AG04450 (cell line): ENCODE measurements at regions not wholly inside any gene's neighbourhood (a gene's known extent, or its start where the extent isn't known, plus 50 kb on each side); places are given as distances from the start of the nearest gene placed in this dataset.

Experiments used
- CTCF ChIA-PET: fragments of 300-600, 350-600 bp; formaldehyde crosslinking; extraction: SDS; loops from one replicate; lab custom pipeline; 2022; ENCODE audit warnings: antibody characterized with exemption, inconsistent platforms; lab: Charles Lee
- POLR2A ChIA-PET: fragments of 350-600 bp; formaldehyde crosslinking; extraction: SDS; loops from one replicate; lab custom pipeline; 2021; ENCODE audit warnings: antibody characterized with exemption, inconsistent platforms; lab: Yijun Ruan, JAX
- DNase-seq: peaks from one replicate; pipeline ENCODE4 v3.0.0-alpha.2; 2011; ENCODE audit warnings: low read depth, low spot score
- H3K27ac ChIP-seq: one replicate; pipeline ENCODE4 v1.5.1; 2012; ENCODE audit warnings: low read depth, low read length, control low read depth
- H3K27me3 ChIP-seq: one replicate; pipeline ENCODE4 v1.6.0; 2012; ENCODE audit warnings: low read length; ENCODE audit not compliant: control insufficient read depth, insufficient read depth
- H3K4me3 ChIP-seq: 2 replicates; pipeline ENCODE4 v1.5.1; 2011; ENCODE audit warnings: mild to moderate bottlenecking, low read depth, low read length, control low read depth
- H3K9me3 ChIP-seq: 2 replicates; pipeline ENCODE4 v1.5.1; 2012; ENCODE audit warnings: low read length; ENCODE audit not compliant: control insufficient read depth, insufficient read depth
- CTCF ChIP-seq: IDR thresholded peaks from 2 replicates; pipeline ENCODE4 v1.5.1; 2011; ENCODE audit warnings: low read depth, low read length, control low read depth, inconsistent platforms

GRCh38 chr7:18228686-18229085 lies 201.0 kb upstream of the PRPS1L1 start:
- POLR2A ChIA-PET: no interaction called here
- Histone ChIP-seq H3K4me3 (no peak overlapping the region), H3K27me3 (no peaks in the 10 kb centered on the region), H3K27ac (no peak overlapping the region), H3K9me3 (no peaks in the 10 kb centered on the region)
- DNase-seq: no peak
- CTCF ChIA-PET: no interaction called here
- no peak for TF ChIP-seq CTCF

GRCh38 chr7:18230271-18230670 lies 202.6 kb upstream of the PRPS1L1 start:
- no peak for DNase-seq
- TF ChIP-seq CTCF: no peak
- H3K27me3 ChIP-seq: no peaks in the 10 kb centered on the region
- no peaks in the 10 kb centered on the region for H3K9me3 ChIP-seq
- H3K4me3 ChIP-seq: no peak overlapping the region
- CTCF ChIA-PET: no interaction called here
- no peak overlapping the region for H3K27ac ChIP-seq
- POLR2A ChIA-PET: no interaction called here

- TF ChIP-seq CTCF: no peak
- POLR2A ChIA-PET: no interaction called here
- CTCF ChIA-PET: no interaction called here
- Histone ChIP-seq H3K27ac (no peak overlapping the region), H3K4me3 (no peak overlapping the region), H3K9me3 (no peaks in the 10 kb centered on the region), H3K27me3 (no peaks in the 10 kb centered on the region)
- DNase-seq: no peak
Observed at GRCh38 chr7:18231854-18232253, 204.2 kb upstream of the PRPS1L1 start.

GRCh38 chr7:18234519-18234918 lies 206.9 kb upstream of the PRPS1L1 start:
- DNase-seq: no peak
- Histone ChIP-seq H3K27me3 (no peaks in the 10 kb centered on the region), H3K27ac (no peak overlapping the region), H3K4me3 (no peak overlapping the region), H3K9me3 (no peaks in the 10 kb centered on the region)
- CTCF ChIA-PET: no interaction called here
- TF ChIP-seq CTCF: no peak
- POLR2A ChIA-PET: no interaction called here

- Histone ChIP-seq H3K9me3 (no peaks in the 10 kb centered on the region), H3K27ac (no peak overlapping the region), H3K4me3 (no peak overlapping the region), H3K27me3 (no peaks in the 10 kb centered on the region)
- no peak for TF ChIP-seq CTCF
- POLR2A ChIA-PET: no interaction called here
- CTCF ChIA-PET: no interaction called here
- DNase-seq: no peak
Observed at GRCh38 chr7:18235819-18236218, 208.2 kb upstream of the PRPS1L1 start.
